ENCODE measurements at regions not wholly inside any gene's neighbourhood (a gene's known extent, or its start where the extent isn't known, plus 50 kb on each side); places are given as distances from the start of the nearest gene placed in this dataset.

DNA sequence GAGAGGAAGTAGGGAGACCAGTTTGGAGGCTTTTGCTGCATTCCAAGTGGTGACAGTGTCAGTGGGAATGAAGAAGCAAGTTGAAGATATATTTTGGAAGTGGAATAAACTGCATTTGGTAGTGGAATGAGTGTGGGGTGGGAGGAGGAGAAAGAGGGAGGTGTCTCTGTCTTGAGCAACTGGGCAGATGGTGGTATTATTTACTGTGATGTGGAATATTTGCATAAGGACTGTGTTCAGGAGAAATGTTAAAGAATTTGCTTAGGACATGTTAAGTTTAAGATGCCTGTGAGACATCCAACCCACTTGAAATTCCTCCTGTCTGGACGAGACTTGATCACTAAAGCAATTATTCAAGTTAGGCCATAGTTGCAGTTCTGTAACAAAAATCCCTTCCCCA, 448.9 kb upstream of the AMOT start:
- ATAC-seq (no peak), DNase-seq (no peak)
- Histone ChIP-seq H3K4me1 (no peaks in the 10 kb centered on the region), H3K36me3 (no peaks in the 10 kb centered on the region), H3K27ac (no peak overlapping the region), H3K4me3 (no peak overlapping the region), H3K27me3 (peaks cover 0 to 7% of the 10 kb centered on the region in 2 donors), H3K9me3 (no peaks in the 10 kb centered on the region)
- intact Hi-C loops (cut with DNase I) = no loop called here
- 27% methylated on average over 1 of the region's 1 CpG for WGBS (ENCODE audit: insufficient coverage, low coverage, low lambda C conversion rate, missing lambda C conversion rate)
- TF ChIP-seq, protein P1, sequence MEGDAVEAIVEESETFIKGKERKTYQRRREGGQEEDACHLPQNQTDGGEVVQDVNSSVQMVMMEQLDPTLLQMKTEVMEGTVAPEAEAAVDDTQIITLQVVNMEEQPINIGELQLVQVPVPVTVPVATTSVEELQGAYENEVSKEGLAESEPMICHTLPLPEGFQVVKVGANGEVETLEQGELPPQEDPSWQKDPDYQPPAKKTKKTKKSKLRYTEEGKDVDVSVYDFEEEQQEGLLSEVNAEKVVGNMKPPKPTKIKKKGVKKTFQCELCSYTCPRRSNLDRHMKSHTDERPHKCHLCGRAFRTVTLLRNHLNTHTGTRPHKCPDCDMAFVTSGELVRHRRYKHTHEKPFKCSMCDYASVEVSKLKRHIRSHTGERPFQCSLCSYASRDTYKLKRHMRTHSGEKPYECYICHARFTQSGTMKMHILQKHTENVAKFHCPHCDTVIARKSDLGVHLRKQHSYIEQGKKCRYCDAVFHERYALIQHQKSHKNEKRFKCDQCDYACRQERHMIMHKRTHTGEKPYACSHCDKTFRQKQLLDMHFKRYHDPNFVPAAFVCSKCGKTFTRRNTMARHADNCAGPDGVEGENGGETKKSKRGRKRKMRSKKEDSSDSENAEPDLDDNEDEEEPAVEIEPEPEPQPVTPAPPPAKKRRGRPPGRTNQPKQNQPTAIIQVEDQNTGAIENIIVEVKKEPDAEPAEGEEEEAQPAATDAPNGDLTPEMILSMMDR (IDR thresholded peaks at IDR 0.05) = no peak
- no peak for TF ChIP-seq POLR2A (IDR thresholded peaks at IDR 0.05)

DNA sequence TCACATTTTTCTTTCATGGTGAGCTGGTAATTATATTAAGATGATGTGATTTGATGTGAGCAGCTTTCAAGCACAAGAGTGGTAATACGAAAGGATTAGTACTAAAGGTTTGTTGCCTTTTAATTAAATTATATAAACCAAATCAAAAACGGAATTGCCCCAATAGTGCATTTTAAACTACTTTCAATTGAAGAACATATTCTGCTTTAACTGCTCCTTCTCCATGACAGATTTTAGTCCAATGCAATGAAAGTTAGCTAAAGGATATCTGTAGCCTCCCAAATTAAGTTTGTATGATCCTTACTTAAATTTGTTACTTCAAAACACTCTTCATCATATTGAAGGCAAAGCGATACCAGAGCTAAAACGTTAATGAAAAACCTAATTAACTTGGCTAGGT, 447.1 kb upstream of the AMOT start:
- DNase-seq = no peak
- WGBS (ENCODE audit: insufficient coverage, low coverage, low lambda C conversion rate, missing lambda C conversion rate) = 36% methylated on average over 4 of the region's 4 CpGs
- Histone ChIP-seq H3K4me1 (no peaks in the 10 kb centered on the region), H3K4me3 (no peak overlapping the region), H3K36me3 (no peaks in the 10 kb centered on the region), H3K27ac (no peak overlapping the region), H3K9me3 (no peaks in the 10 kb centered on the region), H3K27me3 (no peaks in the 10 kb centered on the region)
- intact Hi-C loops (cut with DNase I) = no loop called here
- TF ChIP-seq, protein P1 (IDR thresholded peaks at IDR 0.05) = no peak
- no peak for TF ChIP-seq POLR2A (IDR thresholded peaks at IDR 0.05)
- ATAC-seq = no peak

DNA sequence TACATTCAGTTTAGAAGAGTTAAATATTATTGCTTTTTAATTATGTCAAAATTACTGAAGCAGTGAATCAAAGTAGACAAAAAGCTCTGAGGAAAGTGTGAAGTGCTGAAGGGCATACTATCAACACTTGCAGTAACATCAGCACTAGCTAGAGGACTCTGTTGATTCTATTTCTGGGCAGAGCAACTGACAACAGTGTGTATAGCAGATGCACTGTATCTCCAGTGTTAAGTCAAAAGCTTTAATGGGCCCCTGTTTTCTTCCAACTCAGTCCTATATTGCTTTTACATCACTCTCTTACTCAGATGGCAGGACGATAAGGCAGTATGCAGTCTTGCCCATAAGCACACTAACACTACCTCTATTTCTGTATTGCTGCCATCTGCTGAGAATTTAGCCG, 435.2 kb upstream of the AMOT start:
- Histone ChIP-seq H3K4me3 (no peak overlapping the region), H3K9me3 (no peaks in the 10 kb centered on the region), H3K27ac (no peak overlapping the region), H3K36me3 (no peaks in the 10 kb centered on the region), H3K4me1 (no peaks in the 10 kb centered on the region), H3K27me3 (peaks cover 0 to 8% of the 10 kb centered on the region in 2 donors)
- ATAC-seq (no peak), DNase-seq (no peak)
- WGBS (ENCODE audit: insufficient coverage, low coverage, low lambda C conversion rate, missing lambda C conversion rate) = 23% methylated on average over 2 of the region's 2 CpGs
- intact Hi-C loops (cut with DNase I) = loop anchor here in 1 of 2 donors (10.0 kb wide), 1 partner anchor 61 kb away; no protein-coding TSS in a partner anchor
- TF ChIP-seq POLR2A (IDR thresholded peaks at IDR 0.05) = no peak
- TF ChIP-seq, protein P1 (IDR thresholded peaks at IDR 0.05) = no peak

DNA sequence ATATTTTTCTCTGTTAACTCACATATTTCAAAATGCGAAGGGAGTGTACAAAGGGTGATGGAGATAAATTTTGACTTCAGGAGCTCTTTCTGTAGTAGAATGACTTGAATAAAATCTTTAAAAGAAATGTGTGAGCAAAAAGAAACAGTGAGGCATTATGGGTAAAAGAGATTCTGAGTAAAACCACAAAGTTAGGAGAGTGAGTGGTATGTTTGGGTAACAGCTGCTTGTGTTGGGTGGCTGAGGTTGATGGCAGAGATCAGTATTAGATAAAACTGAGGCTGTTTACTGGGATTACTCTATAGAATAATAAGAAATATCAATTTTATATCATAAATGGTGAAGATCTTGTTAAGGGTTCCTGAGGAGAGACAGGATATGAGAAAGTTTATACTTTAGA, 434.2 kb upstream of the AMOT start:
- no peak overlapping the region for H3K27ac ChIP-seq
- no peak for TF ChIP-seq POLR2A (IDR thresholded peaks at IDR 0.05)
- TF ChIP-seq, protein P1 (IDR thresholded peaks at IDR 0.05) = no peak
- no peaks in the 10 kb centered on the region for H3K4me1 ChIP-seq
- no peaks in the 10 kb centered on the region for H3K9me3 ChIP-seq
- DNase-seq (no peak), ATAC-seq (no peak)
- H3K4me3 ChIP-seq = no peak overlapping the region
- whole genome bisulfite sequencing (ENCODE audit: insufficient coverage, low coverage, low lambda C conversion rate, missing lambda C conversion rate) = 38% methylated on average over 1 of the region's 1 CpG
- peaks cover 0 to 8% of the 10 kb centered on the region in 2 donors for H3K27me3 ChIP-seq
- no peaks in the 10 kb centered on the region for H3K36me3 ChIP-seq
- intact Hi-C loops (cut with DNase I) = loop anchor here in 1 of 2 donors (10.0 kb wide), 1 partner anchor 60 kb away; no protein-coding TSS in a partner anchor

DNA sequence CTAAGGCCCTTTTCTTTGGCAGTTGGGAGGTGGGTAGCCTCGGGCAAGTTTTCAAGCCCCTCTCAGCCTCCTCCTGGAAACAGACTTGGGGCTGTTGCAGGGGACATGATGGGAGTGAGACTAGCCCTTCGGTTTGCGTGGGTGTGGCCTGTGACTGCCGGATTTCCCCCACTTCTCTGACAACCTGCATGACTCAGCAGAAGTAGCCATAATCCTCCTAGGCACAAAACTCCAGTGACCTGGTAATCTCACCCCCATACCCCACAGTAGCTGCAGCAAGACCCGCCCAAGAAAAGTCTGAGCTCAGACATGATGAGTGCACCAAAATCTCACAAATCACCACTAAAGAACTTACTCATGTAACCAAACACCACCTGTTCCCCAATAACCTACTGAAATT, 433.7 kb upstream of the AMOT start:
- DNase-seq = no peak
- H3K4me1 ChIP-seq = no peaks in the 10 kb centered on the region
- intact Hi-C loops (cut with DNase I) = loop anchor here in 1 of 2 donors (10.0 kb wide), 1 partner anchor 60 kb away; no protein-coding TSS in a partner anchor
- no peaks in the 10 kb centered on the region for H3K9me3 ChIP-seq
- H3K27ac ChIP-seq = no peak overlapping the region
- no peak for TF ChIP-seq POLR2A (IDR thresholded peaks at IDR 0.05)
- TF ChIP-seq, protein P1 (IDR thresholded peaks at IDR 0.05) = no peak
- no peak for ATAC-seq
- H3K4me3 ChIP-seq = no peak overlapping the region
- H3K36me3 ChIP-seq = no peaks in the 10 kb centered on the region
- WGBS (ENCODE audit: insufficient coverage, low coverage, low lambda C conversion rate, missing lambda C conversion rate) = 25% methylated on average over 2 of the region's 5 CpGs
- peaks cover 0 to 8% of the 10 kb centered on the region in 2 donors for H3K27me3 ChIP-seq

Data from right lobe of liver (tissue), 6 donors.